ENCODE measurements at regions not wholly inside any gene's neighbourhood (a gene's known extent, or its start where the extent isn't known, plus 50 kb on each side); places are given as distances from the start of the nearest gene placed in this dataset.

DNA sequence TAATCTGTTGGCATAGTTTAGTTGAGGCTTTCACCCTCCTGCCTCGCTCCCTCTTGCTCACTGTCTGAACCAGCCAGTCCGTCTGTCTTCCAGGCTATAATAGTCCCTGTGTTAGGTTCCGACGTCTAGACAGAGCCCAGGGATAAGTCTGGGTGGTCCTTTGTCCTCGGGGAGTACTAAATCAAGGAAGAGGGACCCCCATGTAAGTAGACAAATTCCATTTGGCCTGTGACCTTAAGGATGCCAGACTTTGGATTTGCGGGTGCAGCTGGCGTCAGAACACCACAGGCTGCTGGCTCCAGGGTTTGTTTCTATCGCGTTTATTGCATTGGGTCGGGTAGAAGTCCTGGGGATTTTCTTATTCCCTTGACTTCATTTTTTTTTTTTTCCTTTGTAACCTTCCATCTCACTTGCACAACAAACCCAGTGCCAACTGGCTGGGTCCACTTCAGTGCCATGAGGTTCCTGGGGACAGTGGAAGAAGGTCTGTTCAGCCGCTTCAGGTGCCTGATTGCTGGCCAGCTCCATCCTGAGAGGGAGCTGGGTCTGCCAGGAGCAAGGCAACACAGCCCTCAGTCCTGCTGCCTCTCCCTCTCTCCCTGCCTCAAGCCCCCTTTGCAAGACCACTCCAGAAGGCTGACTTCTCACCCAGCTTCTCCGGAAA is 95.4 kb upstream of the KLHL25 start:
- DNase-seq (ENCODE audit: low read depth) = no peak

DNA sequence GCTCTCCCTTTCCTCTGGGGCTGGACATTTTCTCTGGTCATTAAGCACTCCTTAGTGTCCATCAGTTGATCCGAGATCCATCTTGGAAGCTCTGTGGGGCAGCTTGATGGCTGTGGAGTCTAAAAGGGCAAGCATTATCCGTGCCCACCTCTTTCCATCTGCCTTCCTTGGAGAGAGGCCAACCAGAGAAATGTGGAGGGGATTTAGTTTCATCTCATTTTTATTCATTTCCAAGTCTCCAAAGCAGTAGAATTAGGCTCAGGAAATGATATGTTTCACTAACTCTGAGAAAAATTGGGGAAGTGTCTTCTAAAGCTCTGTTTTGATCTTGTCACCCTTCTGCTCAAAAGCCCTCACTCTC is 95.9 kb upstream of the KLHL25 start:
- no peak for DNase-seq (ENCODE audit: low read depth)

DNA sequence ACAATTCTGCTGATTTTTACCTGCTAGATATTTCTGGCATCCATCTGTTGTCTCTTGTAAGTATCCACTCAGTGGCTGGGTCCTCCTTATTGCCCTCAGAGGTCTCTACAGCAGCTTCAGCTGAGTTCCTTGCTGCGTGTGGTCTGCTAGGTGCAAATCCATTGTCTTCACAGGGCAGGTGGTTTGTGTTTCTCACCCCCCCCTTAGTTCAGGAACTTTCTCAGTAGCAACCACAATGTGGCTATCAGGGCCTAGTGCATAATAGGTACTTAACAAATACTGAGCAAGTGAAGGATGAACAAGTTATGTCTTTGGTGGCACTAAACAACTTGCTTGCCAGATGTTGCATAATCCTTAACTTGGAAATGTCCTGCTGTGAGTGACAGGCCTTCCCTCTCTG is 96.7 kb upstream of the KLHL25 start:
- DNase-seq (ENCODE audit: low read depth) = no peak

DNA sequence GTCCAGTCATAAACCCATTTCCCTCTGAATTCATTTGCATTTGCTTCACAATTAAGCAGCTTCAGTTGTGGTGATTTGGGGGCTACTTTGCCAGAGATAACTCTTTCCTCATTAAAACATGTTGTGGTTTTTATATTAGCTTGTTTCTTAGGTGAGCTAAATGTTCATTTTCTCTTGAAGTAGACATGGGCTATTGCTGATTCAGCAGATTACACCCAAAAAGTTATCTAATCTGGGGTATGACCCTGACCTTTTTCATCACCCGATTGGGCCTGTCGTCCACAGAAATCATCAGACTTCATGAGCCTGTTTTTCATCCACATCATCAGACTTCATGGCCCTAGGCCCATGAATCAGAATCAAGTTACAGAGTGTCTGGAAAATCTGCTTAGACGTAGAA is 97.5 kb upstream of the KLHL25 start:
- no peak for DNase-seq (ENCODE audit: low read depth)

DNA sequence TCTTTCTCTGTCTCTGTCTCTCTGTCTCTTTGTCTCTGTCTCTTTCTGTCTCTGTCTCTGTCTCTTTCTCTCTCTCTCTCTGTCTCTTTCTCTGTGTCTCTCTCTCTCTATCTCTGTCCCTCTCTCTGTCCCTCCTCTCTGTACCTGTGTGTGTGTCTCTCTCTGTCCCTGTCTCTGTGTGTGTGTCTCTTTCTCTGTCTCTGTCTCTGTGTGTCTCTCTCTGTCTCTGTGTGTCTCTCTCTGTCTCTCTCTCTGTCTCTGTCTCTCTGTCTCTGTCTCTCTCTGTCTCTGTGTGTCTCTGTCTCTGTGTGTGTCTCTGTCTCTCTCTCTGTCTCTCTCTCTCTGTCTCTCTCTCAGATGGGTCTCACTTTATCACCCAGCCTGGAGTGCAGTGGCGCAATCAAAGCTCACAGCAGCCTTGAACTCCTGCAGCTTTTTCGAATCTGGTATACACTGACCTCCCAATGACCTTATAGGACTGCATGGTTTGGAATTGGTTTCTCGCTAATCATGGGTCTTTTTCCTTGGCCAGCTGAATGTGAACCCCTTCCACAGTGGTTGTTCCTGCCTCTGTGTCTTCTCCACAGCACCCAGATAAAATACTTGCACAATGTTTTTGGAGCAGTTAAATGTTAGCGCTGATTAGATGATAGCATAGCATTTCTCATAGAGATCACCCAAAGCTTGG is 102.6 kb upstream of the KLHL25 start:
- DNase-seq (ENCODE audit: low read depth) = no peak

DNA sequence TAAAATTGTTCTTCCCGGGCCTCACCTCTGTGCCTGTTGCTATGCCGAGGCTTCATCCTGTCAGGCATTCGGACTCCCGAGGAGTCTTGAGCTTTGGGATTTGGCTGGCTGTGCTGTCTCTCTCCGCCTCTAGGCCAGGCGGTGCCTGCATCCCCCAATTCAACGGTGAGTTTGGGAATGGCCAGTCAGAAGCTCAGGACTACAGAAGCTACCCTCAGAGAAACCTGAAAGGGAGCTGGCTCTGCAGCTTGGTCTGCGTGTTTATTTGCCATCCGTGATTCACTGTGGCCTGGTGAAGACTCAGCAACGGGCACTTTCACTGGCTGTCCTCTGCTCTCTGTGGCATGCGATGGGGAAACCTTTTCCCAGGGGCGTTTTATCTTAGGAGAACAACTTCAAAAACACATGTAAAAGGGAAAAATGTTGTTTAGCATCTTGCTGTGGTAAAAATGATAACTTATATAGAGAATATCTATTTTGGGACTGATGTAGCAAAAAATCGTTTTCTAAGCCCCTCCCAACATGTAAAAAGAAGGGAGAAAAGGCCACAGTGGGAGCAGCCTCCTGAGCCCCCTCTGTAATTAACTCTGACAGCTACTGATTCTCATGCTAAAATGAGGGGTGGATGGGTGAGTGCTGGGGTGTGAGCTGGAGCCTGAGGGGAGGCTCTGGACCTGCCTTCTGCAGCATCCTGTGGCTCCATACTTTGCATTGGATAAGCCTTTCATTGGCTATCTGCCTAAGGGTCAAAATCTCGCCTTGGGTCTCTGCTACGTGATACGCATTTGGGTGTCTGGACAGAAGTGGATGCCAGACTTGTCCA is 103.4 kb upstream of the KLHL25 start:
- DNase-seq (ENCODE audit: low read depth) = no peak

DNA sequence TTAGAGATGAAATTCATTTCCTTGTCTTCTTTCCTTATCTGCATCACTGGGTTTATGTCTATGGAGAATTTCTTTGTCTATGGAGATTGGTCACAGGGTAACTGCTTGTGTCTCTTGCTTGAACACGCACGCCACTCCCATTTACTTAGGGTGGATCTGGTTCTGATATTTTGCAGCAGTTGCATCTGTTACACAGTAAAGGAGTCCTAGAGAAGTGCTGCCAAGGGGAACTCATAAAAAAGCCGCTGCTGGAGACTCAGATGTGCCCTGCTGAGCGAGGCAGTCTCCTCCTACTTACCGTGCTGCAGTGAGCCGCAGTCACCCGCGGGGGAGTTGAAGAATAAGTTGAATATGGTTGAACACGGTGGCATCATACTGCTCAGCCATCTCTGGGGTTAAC is 105.2 kb upstream of the KLHL25 start:
- no peak for DNase-seq (ENCODE audit: low read depth)

DNA sequence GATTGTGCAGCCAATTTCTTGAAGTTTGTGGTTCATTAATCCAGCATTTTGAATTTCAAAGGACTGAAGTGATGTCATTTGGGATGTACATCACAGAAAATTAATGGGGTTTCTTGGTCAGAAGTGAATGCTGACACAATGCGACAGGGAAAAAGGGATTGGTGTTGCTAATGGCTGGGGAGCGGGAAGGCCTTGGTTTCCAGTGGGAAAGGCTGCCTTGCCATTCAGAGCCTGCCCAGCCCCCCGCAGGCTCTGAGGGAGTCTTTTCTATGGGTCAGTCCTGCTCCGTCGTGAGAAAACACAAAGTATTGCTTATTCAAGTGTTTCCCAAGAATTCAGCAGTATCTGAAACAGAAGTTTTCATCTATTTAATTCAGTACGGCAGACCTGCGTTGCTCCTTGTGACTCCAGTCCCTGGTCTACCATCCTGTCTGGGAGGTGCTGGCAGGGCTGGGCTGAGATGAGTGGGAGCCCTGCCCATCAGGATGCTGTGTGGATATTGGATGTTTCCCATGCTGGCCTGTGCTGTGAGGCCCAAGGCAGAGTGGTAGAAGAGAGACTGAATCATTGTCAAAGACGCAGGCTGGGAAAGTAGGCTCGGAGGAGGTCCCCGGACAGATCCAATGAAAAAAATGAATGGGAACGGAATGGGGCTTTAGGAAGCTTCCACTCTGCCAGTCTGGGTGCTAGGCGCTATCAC is 111.2 kb upstream of the KLHL25 start:
- DNase-seq (ENCODE audit: low read depth) = no peak

DNA sequence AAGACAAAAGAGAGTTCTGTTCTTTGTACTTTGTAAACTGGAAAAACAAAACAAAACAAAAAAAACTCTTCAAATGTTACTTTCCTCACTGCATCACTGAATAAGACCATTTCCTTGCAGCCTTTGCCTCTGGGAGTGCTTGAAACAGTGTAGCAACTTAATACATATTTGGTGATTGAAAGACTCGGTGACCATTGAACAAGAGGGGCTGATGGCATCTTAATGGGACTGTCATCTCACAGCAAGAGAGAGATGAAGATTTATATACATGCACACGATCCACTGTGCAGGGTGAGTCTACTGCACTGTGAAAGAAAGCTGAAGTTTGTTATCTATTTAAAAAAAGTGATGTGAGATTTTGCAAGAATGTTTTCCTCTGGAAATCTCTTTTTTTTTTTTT is 111.9 kb upstream of the KLHL25 start:
- no peak for DNase-seq (ENCODE audit: low read depth)

DNA sequence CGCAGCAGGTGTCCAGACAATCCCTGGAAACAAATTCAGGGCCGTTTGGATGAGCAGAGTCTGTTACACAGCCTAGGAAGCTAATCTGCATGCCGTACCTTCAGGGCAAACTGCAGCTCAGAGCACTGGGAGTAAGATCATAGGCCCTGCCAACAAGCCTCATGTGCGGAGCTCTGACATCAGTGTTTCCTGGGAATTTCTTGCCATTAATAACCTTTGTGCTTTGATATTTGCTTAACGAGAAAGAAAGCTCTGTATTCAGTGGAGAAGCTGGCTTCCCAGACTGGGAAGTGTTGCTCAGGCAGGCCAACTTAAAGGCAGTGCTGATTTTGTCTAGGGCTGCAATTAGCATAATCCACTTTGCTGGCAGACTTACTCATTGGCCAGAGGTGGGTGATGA is 116.1 kb upstream of the KLHL25 start:
- DNase-seq (ENCODE audit: low read depth) = no peak

DNA sequence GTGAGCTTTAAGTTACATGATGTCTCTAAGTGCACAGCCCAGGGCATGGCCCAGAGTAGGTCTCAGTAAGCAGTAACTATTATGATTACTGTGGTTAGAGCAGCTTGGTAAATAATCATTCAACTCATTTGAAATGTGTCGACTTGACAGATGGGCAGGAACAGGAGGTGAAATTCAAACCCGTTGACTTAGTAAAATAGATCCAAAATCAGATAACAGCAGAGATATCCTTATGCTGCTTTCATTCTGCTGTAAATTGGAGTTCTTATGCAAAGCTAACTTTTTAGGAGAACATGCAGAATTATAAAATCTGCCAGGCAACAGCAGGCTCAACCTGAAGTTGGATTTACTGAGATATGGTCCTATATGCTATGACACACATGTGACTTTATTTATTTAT is 118.7 kb upstream of the KLHL25 start:
- no peak for DNase-seq (ENCODE audit: low read depth)

DNA sequence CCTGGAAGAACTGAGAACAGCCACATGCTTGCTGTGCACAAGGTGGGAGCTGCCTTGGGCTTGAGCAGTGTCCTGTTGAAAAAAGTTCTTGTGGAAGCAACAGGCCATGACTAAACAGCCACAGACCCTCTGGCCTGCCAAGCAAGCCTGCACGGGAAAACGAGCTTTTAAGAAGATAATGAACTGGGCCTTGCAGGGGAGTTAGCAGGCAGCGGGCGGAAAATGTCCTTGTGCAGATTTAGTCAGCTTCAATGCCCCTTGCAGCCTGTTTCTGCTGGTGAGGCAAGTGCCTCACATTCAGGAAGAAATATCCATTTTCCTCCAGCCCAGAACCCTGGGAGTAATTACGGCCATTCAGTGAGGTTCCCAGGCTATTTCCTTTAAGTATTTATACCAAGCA is 126.2 kb upstream of the KLHL25 start:
- no peak for DNase-seq (ENCODE audit: low read depth)

DNA sequence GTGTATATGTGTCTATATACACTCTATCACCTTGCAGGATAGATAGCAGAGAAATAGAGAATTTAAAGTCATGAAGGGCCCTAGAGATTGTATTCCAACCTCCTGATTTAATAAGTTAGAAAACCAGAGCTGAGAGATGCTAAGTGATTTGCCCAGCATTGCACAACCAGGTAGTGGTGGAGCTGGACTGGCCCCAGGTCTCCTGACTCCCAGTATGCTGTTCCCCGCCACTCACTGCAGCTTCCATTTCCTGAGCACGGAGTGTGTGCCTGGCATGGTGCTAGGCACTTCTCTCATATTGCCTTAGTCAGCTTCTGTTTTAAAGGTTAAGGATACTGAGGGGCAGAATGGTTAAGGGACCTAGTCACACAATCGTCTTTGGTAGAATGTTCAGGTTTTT is 129.4 kb upstream of the KLHL25 start:
- no peak for DNase-seq (ENCODE audit: low read depth)

DNA sequence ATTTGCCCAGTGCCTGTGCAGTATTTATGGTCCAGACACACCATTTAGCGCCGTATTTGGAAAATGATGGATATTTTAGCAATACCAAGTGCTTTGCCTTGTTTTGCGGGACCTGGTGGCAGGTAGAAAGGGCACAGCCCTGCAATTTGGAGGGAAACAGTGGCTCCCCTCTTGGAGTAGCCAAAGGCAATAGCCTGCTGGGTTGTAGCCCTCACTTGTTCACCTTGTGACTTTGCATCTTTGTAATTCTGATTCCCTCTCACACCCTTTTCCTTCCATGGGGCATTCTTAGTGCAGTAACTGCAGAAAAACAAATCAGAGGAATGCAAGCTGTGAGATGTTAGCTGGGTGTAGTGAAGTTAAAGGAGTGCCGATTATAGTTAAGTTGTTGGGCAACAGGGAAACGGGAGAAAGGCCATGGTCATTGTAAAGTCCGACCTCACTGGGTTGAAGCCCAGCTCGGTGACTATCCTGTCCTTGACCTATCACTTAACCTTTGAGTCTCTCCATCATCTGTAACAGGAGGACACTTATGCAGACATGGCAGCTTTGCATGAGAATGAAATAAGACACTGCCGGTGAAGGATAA is 131.0 kb upstream of the KLHL25 start:
- no peak for DNase-seq (ENCODE audit: low read depth)

DNA sequence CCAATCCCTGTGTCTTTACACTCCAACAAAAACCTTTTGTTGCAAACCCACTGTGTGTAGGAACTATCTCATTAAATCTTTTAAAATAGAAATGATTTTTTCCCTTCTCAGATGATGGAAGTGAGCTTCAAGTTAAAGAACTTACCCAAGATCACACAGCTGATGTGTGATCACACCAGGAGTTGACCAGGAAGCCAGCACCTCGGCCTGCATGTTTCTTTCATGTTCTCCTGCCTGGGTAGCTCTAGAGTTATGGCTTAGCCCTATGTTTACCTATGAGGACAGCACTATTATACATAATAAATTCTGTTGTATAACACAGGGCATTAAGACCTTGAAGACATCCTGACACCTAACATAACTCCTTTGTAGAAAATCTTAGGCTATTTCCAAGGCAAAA is 132.1 kb upstream of the KLHL25 start:
- DNase-seq (ENCODE audit: low read depth) = no peak

DNA sequence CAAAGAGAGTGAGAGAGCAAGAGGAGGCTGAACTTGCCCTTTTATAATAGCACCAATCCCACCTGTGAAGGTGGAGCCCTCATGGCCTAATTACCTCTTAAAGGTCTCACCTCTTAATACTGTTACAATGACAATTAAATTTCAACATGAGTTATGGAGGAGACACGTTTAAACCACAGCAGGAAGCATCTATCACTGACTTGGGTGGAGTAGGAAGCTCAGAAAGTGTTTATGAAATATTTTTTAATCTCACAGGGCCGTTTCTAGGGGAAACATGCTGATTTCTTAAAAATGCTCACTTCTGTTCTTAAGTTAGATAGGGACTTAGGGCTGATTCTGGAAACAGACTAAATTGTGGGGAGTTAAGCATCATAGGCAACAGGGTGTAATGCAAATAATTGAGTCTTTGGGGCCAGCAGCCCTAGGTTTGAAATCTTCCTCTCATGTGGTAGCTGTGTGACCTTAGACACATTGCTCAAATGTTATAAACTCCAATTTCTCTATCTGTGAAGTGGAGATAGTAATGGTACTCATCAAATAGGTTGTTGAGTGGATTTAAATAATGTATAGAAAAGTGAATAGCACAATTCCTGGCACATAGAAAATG is 133.3 kb upstream of the KLHL25 start:
- DNase-seq (ENCODE audit: low read depth) = no peak

DNA sequence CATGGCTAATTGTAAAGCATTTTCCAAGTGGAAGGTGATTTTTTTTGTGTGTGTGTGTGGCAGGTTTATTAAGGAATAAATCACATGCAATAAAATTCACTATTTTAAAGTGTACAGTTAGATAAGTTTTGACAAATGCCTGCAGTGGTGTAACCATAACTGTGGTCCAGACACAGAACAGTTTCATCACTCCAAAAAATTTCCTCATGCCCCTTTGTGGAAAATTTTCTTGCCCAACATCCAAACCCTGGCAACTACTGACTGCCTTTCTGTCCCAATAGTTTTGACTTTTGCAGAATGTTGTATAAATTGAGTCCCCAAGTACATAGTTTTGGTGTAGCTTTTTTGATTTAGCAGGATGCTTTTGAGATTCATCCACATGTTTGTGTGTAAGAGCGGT is 135.1 kb upstream of the KLHL25 start:
- DNase-seq (ENCODE audit: low read depth) = no peak

DNA sequence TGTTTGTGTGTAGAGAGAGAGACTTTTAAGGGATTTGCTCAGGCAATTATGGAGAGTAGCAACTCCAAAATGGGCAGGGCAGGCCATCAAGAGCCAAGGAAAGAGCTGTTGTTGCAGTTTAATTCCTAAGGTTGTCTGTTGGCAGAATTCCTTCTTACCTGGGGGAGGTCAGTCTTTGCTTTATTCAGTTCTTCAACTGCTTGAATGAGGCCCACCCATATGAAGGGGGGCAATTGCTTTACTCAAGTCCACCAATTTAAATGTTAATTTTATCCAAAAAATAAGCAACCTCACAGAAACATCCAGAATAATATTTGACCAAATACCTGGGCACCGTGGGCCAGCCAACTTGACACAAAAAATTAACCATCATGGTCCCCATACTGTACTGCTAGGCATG is 137.7 kb upstream of the KLHL25 start:
- no peak for DNase-seq (ENCODE audit: low read depth)

DNA sequence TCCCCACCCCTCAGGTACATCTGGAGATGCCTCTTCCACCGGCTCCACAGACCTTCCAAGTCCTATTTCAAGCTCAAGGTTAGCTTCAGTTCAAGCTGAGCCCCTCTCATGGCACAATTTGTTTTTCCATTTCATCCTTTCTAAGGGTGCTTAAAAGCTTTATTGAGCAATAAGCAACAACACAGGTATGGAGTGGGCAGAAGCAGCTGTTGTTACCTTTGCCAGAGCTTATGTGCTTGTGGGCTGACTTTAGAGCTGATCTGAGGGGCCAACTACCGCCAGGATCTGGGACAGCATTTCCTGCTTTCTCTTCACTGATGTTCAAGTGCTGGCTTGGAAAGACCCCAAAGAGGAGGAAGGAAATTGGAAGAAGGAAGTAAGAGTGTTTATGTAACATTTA is 140.0 kb upstream of the KLHL25 start:
- no peak for DNase-seq (ENCODE audit: low read depth)

DNA sequence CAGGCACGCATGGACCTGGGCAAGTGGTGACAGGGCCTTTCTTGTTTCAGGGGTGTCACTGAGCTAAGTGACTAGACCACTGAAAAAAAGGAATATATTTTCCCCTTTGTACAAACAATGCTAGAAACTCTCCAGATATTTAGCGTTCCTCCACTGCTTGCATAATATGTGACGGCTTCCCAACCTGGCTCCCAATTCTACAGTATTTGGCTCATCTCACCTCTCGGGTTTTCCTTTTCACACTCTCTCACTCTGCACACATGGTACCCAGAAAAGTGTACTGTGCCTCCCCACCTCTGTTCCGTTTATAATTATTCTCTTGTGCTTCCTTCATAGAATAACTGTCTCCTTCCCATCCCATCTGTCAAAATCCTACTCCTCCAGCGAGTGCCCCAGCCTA is 140.5 kb upstream of the KLHL25 start:
- DNase-seq (ENCODE audit: low read depth) = no peak

DNA sequence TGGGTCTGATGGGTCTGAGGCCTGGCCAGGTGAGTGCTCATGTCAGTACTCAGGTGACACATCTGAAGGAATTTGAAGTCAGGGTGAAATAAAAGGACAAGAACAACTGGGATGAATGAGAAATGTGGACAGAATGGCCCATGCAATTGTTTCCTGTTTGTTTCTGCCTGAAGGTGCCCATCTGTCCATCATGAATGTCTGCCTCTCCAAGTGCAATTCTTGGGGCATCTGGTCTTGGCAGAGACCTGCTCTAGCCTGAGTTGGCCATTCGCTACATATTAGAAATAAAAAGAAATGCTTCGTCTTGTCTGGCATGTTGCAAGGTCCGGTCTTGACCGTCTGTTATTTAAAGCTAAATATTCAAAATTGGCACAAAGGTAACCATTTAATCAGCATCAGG is 142.0 kb upstream of the AGBL1 start:
- no peak for DNase-seq (ENCODE audit: low read depth)
